ENCODE measurements at regions not wholly inside any gene's neighbourhood (a gene's known extent, or its start where the extent isn't known, plus 50 kb on each side); places are given as distances from the start of the nearest gene placed in this dataset.
"Not testable (repeated sequence)": the region's sequence is repeated elsewhere in the genome, so short reads cannot be mapped to it uniquely, and the experiment has no call there.

- TF ChIP-seq, protein P1, sequence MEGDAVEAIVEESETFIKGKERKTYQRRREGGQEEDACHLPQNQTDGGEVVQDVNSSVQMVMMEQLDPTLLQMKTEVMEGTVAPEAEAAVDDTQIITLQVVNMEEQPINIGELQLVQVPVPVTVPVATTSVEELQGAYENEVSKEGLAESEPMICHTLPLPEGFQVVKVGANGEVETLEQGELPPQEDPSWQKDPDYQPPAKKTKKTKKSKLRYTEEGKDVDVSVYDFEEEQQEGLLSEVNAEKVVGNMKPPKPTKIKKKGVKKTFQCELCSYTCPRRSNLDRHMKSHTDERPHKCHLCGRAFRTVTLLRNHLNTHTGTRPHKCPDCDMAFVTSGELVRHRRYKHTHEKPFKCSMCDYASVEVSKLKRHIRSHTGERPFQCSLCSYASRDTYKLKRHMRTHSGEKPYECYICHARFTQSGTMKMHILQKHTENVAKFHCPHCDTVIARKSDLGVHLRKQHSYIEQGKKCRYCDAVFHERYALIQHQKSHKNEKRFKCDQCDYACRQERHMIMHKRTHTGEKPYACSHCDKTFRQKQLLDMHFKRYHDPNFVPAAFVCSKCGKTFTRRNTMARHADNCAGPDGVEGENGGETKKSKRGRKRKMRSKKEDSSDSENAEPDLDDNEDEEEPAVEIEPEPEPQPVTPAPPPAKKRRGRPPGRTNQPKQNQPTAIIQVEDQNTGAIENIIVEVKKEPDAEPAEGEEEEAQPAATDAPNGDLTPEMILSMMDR (IDR thresholded peaks at IDR 0.05; ENCODE audit: control insufficient read depth, insufficient read depth, low read depth, low read length, missing control alignments) = no peak
- no peak overlapping the region for H3K4me3 ChIP-seq (ENCODE audit: control insufficient read depth, low read depth, low read length)
- no peak for DNase-seq (ENCODE audit: low read depth)
These were observed 588.9 kb downstream of the MFSD1 start for GRCh38 chr3:159390656-159391212.

GRCh38 chr3:159397683-159398082 lies 591.0 kb upstream of the IL12A start:
- DNase-seq (ENCODE audit: low read depth); H3K4me3 ChIP-seq (ENCODE audit: control insufficient read depth, low read depth, low read length): not testable (repeated sequence)

GRCh38 chr3:159401069-159401468 lies 587.6 kb upstream of the IL12A start:
- no peak for DNase-seq (ENCODE audit: low read depth)
- TF ChIP-seq, protein P1 (IDR thresholded peaks at IDR 0.05; ENCODE audit: control insufficient read depth, insufficient read depth, low read depth, low read length, missing control alignments) = no peak
- H3K4me3 ChIP-seq (ENCODE audit: control insufficient read depth, low read depth, low read length) = no peak overlapping the region

GRCh38 chr3:159409711-159410110 lies 578.9 kb upstream of the IL12A start:
- not testable (repeated sequence) for H3K4me3 ChIP-seq (ENCODE audit: control insufficient read depth, low read depth, low read length); DNase-seq (ENCODE audit: low read depth)

DNA sequence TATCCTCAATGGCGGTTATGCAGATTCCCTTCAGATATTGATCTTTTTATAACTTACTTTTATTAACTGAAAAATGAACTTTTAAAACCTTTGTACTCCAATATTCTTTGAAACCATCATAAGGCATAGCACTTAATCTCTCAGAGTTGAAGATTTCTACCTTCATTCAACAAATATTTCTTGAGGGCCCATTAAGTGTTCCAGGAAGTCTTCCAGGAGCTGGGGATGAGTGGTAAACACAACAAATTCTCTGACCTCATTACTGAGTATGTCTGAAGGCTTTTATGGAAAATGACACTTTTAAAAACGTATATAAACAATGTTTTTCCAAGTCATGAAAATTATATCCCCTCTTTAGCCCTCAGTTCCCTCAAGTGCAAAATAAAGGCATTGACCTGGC lies 575.3 kb upstream of the IL12A start:
- no peak for DNase-seq (ENCODE audit: low read depth)
- TF ChIP-seq, protein P1 (IDR thresholded peaks at IDR 0.05; ENCODE audit: control insufficient read depth, insufficient read depth, low read depth, low read length, missing control alignments) = no peak
- no peak overlapping the region for H3K4me3 ChIP-seq (ENCODE audit: control insufficient read depth, low read depth, low read length)

- TF ChIP-seq, protein P1 (IDR thresholded peaks at IDR 0.05; ENCODE audit: control insufficient read depth, insufficient read depth, low read depth, low read length, missing control alignments) = no peak
- H3K4me3 ChIP-seq (ENCODE audit: control insufficient read depth, low read depth, low read length) = no peak overlapping the region
- DNase-seq (ENCODE audit: low read depth) = no peak
These were observed 571.8 kb upstream of the IL12A start for GRCh38 chr3:159416856-159417255.

DNA sequence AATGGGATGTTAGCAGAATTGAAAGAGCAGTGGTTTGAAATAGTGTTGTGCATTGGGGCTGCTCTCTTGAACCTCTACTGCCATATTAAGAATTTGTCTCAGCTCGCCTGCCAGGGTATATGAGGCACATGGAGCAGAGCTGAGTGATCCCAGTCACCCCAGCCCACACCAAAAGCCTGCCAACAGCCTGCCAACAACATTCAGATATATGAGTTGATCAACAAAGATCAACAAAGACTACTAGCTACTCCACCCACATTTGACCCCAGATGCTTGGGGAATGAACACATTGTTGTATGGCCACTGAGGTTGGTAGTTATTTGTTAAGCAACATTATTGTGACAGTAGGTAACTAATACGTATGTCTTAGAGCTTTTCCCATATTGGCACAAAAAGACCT lies 570.9 kb upstream of the IL12A start:
- H3K4me3 ChIP-seq (ENCODE audit: control insufficient read depth, low read depth, low read length) = no peak overlapping the region
- TF ChIP-seq, protein P1 (IDR thresholded peaks at IDR 0.05; ENCODE audit: control insufficient read depth, insufficient read depth, low read depth, low read length, missing control alignments) = no peak
- DNase-seq (ENCODE audit: low read depth) = no peak
